GM23338 (cell line): ENCODE measurements at regions not wholly inside any gene's neighbourhood (a gene's known extent, or its start where the extent isn't known, plus 50 kb on each side); places are given as distances from the start of the nearest gene placed in this dataset.

Source experiments
- CREB1 ChIP-seq: fragments of 250-450 bp; sonication (Bioruptor Pico); IDR thresholded peaks from 2 replicates; pipeline ENCODE4 v1.5.0; 2020; ENCODE audit warnings: low read depth, mild to moderate bottlenecking, moderate library complexity
- EZH2 ChIP-seq: fragments of 200-600 bp; sonication (generic); IDR thresholded peaks from one replicate; pipeline ENCODE4 v1.8.0; 2017; ENCODE audit warnings: antibody characterized with exemption, mild to moderate bottlenecking, low read depth; ENCODE audit not compliant: unreplicated experiment
- EZH2phosphoT487 ChIP-seq: fragments of 200-600 bp; sonication (generic); IDR thresholded peaks from one replicate; pipeline ENCODE4 v1.8.1; 2018; ENCODE audit warnings: antibody characterized with exemption; ENCODE audit not compliant: unreplicated experiment
- JUNB ChIP-seq: IDR thresholded peaks from one replicate; pipeline ENCODE4 v1.6.1; 2016; ENCODE audit warnings: antibody characterized with exemption; ENCODE audit not compliant: unreplicated experiment
- POLR2AphosphoS5 ChIP-seq: IDR thresholded peaks from 2 replicates; pipeline ENCODE4 v1.6.1; 2016; ENCODE audit warnings: antibody characterized with exemption, low read depth
- TF ChIP-seq, protein P1 (sequence below), 2 experiments: fragments of 200-600 bp in 1 of 2; sonication (generic) in 1 of 2; conservative IDR thresholded peaks; 2 replicates each; pipeline versions ENCODE4 v1.5.1 to v1.6.1; 2016 to 2017; ENCODE audit warnings: antibody characterized with exemption in 2 of 2, low read depth in 2 of 2, mild to moderate bottlenecking in 2 of 2, moderate library complexity in 1 of 2
- TF ChIP-seq, protein P2 (sequence below): IDR thresholded peaks from one replicate; pipeline ENCODE4 v1.6.1; 2018; ENCODE audit warnings: antibody characterized with exemption; ENCODE audit not compliant: unreplicated experiment

DNA sequence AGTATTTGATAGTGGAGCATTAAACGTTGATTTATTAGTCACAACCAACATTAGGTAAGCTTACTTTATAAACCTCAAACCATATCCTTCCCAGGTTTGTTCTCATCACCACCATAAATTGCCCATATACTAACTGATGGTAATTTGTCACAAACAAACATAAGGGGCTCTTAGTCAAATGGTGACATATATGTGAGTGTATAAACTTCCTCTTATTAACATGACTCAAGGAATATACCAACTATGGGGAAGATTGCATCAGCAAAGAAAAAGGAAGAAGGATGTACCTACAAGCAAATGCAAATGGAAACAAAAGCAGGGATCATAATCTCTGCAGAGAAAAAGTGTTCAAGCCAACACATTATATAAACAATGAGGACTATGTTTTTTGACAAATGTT is 418.2 kb upstream of the AKR1E2 start:
- TF ChIP-seq, protein P1, sequence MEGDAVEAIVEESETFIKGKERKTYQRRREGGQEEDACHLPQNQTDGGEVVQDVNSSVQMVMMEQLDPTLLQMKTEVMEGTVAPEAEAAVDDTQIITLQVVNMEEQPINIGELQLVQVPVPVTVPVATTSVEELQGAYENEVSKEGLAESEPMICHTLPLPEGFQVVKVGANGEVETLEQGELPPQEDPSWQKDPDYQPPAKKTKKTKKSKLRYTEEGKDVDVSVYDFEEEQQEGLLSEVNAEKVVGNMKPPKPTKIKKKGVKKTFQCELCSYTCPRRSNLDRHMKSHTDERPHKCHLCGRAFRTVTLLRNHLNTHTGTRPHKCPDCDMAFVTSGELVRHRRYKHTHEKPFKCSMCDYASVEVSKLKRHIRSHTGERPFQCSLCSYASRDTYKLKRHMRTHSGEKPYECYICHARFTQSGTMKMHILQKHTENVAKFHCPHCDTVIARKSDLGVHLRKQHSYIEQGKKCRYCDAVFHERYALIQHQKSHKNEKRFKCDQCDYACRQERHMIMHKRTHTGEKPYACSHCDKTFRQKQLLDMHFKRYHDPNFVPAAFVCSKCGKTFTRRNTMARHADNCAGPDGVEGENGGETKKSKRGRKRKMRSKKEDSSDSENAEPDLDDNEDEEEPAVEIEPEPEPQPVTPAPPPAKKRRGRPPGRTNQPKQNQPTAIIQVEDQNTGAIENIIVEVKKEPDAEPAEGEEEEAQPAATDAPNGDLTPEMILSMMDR (conservative IDR thresholded peaks at IDR 0.05; ENCODE audit: low read depth in 2 of 2) = no peak
- TF ChIP-seq EZH2 (no peak), CREB1 (CRISPR knock-in tag) (no peak), POLR2AphosphoS5 (no peak), JUNB (no peak), EZH2phosphoT487 (no peak)
- TF ChIP-seq, protein P2, sequence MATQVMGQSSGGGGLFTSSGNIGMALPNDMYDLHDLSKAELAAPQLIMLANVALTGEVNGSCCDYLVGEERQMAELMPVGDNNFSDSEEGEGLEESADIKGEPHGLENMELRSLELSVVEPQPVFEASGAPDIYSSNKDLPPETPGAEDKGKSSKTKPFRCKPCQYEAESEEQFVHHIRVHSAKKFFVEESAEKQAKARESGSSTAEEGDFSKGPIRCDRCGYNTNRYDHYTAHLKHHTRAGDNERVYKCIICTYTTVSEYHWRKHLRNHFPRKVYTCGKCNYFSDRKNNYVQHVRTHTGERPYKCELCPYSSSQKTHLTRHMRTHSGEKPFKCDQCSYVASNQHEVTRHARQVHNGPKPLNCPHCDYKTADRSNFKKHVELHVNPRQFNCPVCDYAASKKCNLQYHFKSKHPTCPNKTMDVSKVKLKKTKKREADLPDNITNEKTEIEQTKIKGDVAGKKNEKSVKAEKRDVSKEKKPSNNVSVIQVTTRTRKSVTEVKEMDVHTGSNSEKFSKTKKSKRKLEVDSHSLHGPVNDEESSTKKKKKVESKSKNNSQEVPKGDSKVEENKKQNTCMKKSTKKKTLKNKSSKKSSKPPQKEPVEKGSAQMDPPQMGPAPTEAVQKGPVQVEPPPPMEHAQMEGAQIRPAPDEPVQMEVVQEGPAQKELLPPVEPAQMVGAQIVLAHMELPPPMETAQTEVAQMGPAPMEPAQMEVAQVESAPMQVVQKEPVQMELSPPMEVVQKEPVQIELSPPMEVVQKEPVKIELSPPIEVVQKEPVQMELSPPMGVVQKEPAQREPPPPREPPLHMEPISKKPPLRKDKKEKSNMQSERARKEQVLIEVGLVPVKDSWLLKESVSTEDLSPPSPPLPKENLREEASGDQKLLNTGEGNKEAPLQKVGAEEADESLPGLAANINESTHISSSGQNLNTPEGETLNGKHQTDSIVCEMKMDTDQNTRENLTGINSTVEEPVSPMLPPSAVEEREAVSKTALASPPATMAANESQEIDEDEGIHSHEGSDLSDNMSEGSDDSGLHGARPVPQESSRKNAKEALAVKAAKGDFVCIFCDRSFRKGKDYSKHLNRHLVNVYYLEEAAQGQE = no peak
